GM18909 (cell line): ENCODE measurements at regions not wholly inside any gene's neighbourhood (a gene's known extent, or its start where the extent isn't known, plus 50 kb on each side); places are given as distances from the start of the nearest gene placed in this dataset.

ENCODE experiments used
- ATAC-seq: cut with Tn5 transposase; IDR thresholded peaks from one replicate; pipeline ENCODE4 v1.9.1; 2021; ENCODE audit warnings: mild to moderate bottlenecking; ENCODE audit not compliant: unreplicated experiment, poor library complexity

DNA sequence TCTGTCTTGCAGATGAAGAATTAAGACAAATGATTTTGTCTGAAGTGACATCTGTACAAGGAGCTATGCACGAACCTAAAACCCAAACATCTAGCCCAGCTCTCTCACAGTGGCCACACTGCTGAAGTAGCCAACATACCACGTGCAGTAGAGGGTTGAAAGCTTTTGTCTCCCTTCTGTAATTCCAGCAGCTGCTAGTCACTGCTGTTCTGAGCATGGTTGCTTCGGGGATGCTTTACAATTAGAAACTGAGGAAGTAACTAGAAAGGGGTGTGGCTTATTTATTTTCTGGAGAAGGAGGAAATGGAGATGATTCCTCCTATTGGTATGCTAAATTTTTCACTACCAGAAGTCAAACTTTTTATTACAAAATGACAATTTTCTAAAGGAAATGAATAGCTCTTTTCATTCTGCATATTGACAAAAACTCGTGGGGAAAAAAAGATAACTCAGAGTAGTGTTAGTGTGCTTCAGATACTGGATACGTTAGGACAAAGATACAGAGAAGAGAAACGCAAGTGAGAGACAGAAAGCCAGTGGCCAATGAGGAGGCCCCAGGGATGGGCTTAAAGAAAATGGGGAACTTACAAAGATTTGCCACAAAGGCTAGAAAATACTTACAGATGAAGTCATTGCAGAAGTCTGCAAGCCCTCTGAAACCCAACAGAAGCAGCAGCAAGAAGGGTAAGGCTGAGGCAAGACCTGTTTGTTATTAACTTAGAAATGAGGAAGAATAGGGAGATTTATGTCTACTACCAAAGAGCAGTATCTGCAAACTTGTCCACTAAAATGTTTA, 192.7 kb upstream of the MIR17HG start:
- peak; percentile 84 for ATAC-seq

DNA sequence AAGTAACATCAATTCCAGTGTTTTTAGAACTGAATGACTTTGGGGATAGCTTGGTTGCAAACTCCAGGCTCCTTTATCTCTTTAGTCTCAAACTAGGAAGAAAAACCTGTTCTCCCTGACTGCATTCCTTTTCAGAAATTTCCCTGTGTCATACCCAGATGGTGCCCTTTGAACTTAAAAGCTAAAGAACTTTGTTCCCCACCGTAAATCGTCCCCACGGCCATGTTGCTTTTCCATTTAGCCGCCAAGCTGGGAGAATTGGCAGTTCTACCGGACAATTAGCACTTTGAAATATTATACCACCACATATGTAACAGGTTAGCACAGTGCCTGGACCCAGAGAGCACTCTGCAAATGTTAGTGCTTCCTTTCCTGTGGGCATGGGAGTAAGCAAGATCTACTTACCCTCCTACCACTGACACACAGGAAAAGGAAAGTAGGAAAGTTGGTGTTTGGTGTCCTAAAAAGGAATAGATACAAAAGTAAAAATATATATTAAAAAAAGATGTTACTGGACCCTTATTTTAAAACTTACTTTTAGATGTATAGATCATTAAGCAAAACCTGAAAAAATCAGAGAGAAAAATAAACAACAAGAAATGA, 191.9 kb upstream of the MIR17HG start:
- ATAC-seq = no peak

DNA sequence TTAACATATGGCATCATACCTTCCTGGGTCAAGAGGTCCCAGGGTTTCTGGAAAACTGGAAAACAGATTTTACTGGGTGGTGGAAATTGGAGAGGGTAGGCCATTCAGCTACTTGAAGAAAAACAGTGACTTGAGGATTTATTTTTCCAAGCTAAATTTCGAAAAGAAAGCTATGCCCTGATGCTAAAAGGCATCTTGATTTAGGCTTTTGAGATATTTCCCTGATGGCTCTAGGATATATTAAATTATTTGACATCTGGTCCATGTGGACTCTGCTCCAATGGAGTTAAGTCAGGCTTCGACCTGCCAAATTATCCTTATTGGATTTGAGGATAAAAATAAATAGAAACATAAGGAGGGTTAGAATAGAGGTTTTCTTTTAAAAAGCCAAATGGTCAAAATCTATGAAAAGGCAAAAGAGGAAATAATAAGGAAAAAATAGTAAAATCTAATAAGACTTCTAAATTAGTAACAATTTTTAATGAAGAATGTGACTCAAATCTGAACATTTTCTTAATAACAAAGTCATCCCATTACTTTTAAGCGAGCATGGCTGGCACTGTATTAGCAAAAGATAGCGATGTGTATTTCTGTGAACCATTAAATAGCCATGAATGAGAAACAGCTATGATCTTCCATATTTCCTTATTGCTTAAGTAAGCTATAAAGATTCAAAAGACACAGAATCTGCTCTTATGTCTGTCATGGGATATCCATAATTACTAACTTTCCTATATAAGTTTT, 190.0 kb upstream of the MIR17HG start:
- no peak for ATAC-seq

DNA sequence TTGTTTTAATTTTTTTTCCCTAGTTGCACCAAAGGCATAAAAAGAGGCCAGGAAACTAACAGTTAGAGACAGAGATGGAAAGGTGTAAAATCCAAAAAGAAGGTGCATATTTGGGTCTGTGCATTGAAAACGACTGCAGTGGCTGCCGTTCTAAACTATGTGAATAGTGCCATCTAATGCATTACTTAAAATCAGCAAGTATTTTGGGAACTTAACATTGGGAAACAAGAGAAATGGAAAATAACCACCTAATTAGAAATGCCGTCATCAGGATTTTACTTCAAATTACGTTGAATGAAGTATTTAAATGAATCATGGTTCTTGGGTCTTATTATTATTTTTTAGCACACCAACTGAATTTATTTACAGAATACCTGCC, 189.5 kb upstream of the MIR17HG start:
- no peak for ATAC-seq

DNA sequence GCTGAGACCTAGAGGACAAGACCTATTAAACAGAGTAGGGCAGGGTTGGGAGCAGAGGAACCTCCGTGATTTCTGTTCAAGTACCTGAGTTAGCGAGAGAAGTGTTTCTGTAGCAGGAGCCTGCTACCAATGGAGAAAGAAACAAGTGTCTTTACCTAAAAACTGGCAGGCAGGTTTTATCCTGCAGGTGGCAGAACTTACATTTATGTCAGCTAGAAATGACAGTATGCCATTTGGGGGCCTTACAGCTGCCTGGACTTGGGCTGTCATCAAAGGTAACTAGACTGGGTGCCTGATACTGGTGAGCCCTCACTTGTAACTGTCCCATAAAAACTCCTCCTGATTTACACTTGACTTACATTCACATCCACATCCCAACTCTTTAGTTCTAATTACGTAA, 185.3 kb upstream of the MIR17HG start:
- peak; percentile 50 for ATAC-seq

DNA sequence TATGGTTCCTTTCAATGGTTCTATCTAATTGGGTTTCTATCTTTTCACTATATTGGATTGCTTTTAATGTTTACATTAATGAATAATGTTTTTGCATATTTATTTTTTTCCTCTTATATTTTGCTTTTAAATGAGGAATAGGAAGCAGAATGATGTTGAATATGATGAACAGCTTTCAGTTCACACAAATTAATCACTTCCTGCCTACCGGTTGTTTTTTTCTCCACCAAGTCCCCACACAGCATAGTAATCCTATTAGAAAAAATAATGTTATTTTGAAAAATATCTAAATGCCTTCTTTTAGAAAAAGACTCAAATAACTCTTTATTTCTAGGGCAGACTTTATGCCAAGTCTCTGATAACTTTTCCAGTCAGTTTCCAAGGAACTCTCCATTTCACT, 184.9 kb upstream of the MIR17HG start:
- ATAC-seq = no peak

DNA sequence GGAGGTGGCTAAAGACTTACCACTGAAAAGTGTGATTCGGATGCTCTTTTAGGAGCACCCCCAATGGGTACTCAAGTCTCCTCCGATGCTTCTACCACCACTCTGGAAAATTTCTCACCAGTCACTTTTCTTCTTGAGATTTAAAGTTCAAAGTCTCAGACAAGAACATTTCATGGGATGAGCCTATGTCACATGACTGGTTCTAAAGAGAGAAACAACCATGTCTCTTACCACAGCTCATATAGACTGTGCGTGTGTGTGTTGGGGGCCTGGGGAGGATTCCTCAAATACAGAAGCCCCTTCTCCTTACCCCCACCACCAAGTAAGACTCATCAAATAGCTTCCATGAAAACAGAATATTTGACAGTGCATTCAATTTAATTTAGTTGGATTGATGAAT, 181.7 kb upstream of the MIR17HG start:
- ATAC-seq = no peak

DNA sequence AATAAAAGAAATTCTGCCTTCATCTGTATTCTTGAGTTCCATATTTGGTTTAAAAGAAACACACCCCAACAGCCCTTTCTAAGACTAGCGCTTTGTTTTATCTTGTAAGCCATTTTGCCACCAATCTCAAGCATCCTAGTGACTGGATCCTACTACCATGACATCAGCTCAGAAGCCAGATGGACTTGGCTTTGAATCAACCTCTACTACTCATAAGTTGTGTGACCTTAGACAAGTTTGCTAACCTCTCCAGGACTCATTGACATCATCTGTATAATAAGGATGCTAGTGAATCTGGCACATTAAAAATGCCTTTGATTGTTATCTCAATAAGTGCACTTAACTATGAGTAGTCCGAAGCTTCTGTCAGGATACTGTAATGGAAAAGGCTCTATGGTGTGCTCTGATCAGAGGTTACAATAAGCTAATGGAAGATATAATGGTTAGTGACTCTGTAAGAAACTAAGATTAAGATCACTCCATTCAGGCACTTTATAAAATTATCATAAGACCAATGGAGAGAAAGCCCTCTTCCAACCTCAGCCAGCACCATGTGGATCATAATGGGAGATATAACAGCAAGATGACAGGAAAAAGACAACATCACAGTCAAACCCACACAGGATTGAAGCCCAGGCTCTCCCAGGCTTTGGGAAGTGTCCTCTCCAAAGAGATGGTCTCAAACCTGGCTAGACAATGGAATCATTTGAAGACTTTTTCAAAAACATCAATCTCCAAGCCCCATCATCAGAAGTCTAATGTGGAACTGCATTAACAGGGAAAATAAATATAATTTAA, 180.6 kb upstream of the MIR17HG start:
- no peak for ATAC-seq

DNA sequence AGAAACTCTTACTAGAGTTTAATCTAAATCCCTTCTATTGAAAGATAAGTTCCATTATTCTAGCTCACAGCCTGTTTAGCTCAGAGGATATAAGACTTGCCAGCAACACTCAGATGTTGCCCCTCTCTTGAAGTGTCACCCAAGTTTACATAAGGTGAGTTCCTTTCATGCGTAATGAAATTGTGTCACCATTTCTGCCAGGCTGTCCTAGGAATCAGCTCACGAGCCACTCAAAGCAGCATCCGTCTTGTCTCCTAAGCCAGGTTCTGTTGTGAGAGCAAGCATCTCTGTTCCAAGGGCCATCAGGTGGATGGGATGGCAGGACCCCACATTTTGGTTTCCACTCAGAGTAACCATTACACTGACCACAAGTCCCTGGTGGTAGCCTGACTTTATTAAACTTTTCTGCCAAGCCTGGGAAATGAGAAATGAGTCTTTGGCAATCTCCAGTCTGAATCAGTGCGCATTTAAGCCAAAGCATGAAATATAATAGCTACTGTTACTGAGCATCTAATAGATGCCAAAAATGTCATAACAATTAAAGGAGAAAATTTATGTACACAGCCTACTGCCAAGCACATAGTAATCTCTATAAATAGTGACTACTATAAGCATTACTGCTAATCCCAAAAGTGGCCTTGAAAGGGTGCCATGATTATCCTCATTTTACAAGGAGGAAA, 179.6 kb upstream of the MIR17HG start:
- ATAC-seq = no peak

DNA sequence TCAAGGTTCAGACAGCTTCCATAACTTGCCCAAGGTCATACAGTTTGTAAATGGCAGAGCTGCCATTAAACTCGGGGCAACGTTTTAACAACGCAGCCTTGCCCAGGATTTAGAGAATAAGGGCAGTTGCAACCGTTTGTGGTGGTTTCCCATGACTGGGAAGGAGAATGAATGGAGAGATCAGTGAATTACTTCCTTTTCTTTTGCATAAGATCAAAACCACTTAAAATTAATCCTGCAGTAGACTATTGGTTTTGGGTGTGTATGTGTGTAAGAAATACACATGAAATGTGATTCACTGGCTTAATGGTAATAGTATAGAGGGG, 179.1 kb upstream of the MIR17HG start:
- no peak for ATAC-seq

DNA sequence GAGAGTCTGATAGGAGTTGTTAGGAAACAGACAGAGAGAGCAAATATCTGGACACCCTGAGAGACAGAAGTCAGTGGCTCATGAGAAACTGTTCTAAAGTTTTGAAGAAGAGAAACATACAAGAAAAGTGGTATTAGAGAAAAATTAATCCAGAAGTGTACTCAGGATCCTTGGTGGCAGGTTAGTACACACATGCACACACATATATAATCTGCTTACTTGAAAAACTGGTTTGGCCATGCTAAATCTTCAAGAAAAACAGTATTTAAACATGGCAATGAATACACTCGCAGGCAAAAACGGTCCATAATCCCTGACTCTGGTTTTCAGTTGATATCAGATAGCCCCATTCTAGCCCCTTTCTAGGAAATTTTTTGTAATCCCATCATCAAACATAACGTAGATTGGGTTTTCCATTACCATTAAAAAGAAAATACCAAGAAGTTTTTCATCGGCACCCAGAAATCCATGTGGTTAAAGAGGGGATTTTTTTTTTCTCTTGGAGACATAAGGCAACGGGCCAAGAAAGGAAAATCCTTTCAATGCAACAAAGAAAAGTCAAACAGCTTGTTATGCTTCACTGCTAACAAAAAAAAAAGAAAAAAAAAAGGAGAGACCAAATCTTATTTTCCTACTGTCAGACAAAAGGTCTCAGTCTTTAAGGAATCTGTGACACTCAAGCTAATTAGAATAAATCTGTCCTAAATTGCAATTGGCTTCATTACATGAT, 178.0 kb upstream of the MIR17HG start:
- no peak for ATAC-seq

DNA sequence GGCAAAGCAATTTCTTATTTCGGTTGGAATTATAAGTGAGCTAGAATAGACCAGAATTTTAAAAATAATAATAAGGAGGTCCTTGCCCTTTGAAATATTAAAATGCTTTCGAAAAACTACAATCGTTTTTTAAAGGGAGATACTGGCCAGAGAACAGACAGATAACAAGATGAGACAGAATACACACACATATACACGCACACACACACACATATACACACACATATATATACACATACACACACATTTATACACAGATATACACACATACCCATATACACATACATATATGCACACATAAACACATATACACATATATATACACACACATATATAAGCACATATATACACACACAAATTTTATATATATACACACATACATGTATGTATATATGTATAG, 175.3 kb upstream of the MIR17HG start:
- ATAC-seq = no peak

DNA sequence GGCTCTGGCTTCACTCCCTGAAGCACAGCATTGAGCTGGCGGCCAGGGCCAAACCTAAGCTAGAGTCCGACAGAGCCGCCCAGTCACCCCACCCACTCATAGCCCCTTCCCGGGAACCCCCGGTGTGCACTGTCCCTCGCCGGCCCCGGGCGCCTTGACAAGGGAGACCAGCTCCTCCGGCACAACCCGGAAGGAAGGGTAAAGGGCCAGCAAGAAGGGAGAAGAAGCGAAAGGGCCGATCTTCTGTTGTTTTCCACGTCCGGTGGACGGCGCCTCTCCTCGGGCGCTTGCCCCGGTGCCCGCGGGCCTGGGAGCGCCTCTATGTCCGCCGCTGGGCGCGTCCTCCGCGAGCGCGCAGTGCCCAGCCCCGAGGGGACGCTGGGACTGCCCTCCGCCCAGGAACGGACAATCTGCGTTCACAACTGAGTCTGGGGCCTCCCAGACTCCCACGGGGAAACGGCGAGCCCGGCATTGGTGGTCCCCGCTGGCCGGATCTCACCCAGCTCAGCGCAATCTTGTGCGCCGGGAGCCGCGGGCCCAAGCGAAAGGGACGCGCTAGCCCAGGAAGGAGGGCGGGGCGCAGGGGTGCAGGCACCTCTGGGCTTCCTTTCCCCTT, 172.5 kb upstream of the MIR17HG start:
- peak; percentile 39 for ATAC-seq

DNA sequence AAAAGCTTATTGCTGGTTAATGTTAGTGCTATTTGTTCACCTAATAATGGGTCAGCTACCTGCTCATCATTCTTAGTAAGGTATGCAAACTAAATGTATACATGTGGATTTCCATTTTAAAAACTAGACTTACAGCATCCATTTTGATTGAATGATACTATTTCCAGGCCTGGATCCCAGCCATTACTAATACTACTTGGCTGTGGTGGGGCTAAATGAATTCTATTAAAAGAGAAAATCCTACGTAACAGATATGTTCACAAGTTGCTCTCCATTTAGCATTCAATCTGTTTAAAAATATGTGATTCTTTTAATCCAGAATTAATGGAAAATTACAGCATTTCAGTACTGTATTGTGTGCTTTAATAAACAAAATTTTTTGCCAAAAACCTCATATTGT, 169.4 kb upstream of the MIR17HG start:
- ATAC-seq = no peak

DNA sequence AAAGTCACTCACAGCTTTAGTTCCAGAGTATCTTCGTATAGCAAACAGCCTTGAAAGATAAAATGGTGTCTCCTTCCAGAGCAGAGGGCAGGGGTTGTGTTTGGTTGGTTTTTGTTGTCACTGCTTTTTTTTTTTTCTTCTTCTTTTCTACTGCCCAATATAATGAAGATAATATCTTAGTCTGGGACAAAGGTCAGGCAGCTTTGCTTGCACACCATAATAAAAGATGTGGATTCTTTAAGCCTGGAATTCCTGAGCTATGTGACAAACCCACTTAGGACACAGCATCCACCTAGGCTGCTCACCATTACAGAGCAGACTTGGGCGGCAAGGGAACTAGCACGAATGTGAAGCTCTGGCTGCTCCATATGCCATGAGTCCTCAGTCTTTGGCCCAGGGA, 165.6 kb upstream of the MIR17HG start:
- ATAC-seq = no peak

DNA sequence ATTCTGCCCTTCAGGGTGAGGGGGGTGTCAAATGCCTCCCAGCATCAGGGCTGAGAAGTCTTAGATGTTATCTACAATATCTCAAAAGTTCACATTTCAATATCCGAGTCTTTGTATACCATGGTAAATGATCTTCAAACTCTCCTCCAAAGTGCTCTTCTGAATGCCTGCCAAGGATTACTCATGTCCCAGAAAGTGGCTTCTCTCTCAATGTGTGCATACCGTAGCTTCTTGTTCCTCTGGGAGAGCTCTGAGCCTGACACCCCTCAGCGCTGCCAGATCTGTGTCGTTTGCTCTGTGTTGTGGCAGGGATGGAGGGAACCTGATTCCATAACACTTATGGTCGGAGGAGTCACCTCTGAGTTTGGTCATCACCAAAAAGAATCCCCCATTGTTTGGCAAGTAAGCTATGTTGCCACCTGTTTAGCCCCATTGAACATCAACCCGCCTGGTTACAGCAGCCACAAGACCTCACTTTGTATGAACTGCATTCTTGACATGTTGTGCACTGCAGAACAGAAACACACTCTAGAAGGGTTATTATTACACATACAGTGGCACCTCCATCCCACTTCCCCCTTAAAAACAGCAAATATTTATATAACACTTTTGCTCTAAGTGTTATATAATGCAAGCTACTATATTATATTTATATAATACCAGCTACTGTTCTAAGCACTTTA, 163.1 kb upstream of the MIR17HG start:
- ATAC-seq = no peak

DNA sequence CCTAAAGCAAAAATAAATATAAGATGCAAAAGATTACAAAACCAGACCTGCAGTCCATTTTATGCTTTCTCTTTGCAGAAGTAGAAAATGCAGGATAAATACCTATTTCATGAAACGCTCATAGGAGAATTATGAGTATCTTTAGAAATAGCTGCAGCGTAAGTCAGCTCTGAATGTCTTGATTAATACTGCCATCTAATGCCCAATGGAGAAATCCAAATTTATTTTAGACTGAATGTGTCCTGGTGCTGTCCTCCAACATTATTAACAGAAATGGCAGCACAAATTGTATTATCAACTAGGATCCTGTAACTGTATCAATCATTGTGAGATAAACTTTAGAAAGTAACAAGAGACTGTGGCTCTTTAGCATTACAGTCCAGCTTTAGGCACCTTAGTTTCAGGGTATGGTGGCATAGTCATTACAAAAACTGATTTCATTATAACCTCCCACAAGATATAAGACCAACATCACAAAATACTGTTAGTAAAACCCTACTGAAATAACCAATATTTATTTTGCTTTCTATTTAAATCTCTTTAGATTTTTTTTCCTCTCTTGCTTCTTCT, 162.1 kb upstream of the MIR17HG start:
- no peak for ATAC-seq

DNA sequence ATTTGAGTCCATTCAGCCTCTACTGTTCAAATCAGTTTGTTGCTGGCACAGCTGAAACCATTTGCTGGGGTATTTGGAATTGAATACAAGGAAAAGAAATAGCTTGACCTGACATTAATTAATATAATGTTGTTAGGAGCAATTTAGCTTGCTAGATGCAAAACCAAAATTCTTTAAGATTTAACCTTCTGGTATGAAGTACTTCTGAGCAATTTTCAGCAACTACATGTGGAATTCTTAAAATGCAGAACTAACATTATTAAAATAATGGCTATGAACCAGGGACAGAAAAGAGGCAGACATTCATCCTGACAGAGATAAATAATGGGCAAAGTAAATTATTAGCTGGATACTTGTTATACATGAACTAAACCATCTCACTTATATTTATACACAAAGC, 160.0 kb upstream of the MIR17HG start:
- no peak for ATAC-seq
